ENCODE measurements at regions not wholly inside any gene's neighbourhood (a gene's known extent, or its start where the extent isn't known, plus 50 kb on each side); places are given as distances from the start of the nearest gene placed in this dataset.
"Not testable (repeated sequence)": the region's sequence is repeated elsewhere in the genome, so short reads cannot be mapped to it uniquely, and the experiment has no call there.

DNA sequence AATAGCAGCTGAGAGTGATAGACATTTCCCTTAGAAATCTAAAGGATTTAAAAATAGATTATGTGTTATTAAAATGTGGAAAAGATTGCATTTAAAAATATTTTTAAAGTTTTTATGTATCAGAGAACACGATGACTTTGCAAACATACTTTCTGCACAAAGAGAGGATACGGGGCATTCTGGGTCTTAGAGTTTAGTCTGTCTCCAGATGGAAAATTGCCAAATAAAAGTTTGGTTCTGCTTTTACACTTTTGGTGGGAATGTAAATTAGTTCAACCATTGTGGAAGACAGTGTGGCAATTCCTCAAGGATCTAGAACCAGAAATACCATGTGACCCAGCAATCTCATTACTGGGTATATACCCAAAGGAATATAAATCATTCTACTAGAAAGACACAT lies 355.2 kb downstream of the NDFIP2 start:
- H3K36me3 ChIP-seq (ENCODE audit: control insufficient read depth, insufficient read depth, low read length); H3K4me2 ChIP-seq (ENCODE audit: low read depth, low read length); H3K4me3 ChIP-seq (ENCODE audit: insufficient read depth, low read depth, low read length); ATAC-seq (ENCODE audit: low read depth); H3K4ac ChIP-seq (ENCODE audit: low read depth, low read length); H2AK9ac ChIP-seq (replicated peaks; ENCODE audit: low read depth, low read length, poor library complexity); H2AK5ac ChIP-seq (ENCODE audit: low read depth, low read length); H2BK20ac ChIP-seq (ENCODE audit: low read depth, low read length); H4K5ac ChIP-seq (ENCODE audit: low read depth, low read length); H3K79me1 ChIP-seq (ENCODE audit: low read depth in 1 of 2, low read length in 2 of 2); DNase-seq; H2AFZ ChIP-seq (replicated peaks; ENCODE audit: low read length, poor library complexity); H4K20me1 ChIP-seq (ENCODE audit: insufficient read depth, low read length); H4K91ac ChIP-seq (ENCODE audit: insufficient read depth, low read depth, low read length); H3K18ac ChIP-seq (ENCODE audit: low read depth, low read length); intact Hi-C loops (cut with micrococcal nuclease); POLR2A ChIA-PET (ENCODE audit: unreplicated experiment); H2BK15ac ChIP-seq (ENCODE audit: low read depth, low read length); H3K4me1 ChIP-seq (ENCODE audit: control insufficient read depth, insufficient read depth, low read length); H3K9ac ChIP-seq (ENCODE audit: low read depth, low read length); H3K14ac ChIP-seq (replicated peaks; ENCODE audit: low read depth, low read length); BruUV-seq (replicated peaks); H2BK5ac ChIP-seq (ENCODE audit: low read depth, low read length, poor library complexity, severe bottlenecking); H2BK120ac ChIP-seq (ENCODE audit: low read depth, low read length); H3K9me3 ChIP-seq (ENCODE audit: control insufficient read depth, insufficient read depth, low read length); H3K9me1 ChIP-seq (ENCODE audit: insufficient read depth, low read length); H3K27me3 ChIP-seq (ENCODE audit: control insufficient read depth, insufficient read depth, low read length); H3K27ac ChIP-seq (ENCODE audit: insufficient read depth, low read length); dilution Hi-C loops (cut with HindIII; ENCODE audit: low sequenced_read_pairs, unreplicated experiment); H3K23ac ChIP-seq (ENCODE audit: low read depth, low read length); CTCF ChIA-PET; H3K56ac ChIP-seq (ENCODE audit: extremely low read depth, insufficient read depth, low read length); in situ Hi-C loops (cut with MboI; ENCODE audit: low sequenced_read_pairs); H4K8ac ChIP-seq (ENCODE audit: low read depth in 2 of 2, low read length in 2 of 2): not testable (repeated sequence)
- WGBS, 2 experiments (ENCODE audit: extremely low coverage in 2 of 2, insufficient read length in 1 of 2): no CpG with 5 or more reads among the region's 2 CpGs

Measured in IMR-90 (cell line).